ENCODE measurements at regions not wholly inside any gene's neighbourhood (a gene's known extent, or its start where the extent isn't known, plus 50 kb on each side); places are given as distances from the start of the nearest gene placed in this dataset.

- no peaks in the 10 kb centered on the region for H3K4me1 ChIP-seq
- TF ChIP-seq CTCF (IDR thresholded peaks at IDR 0.05) (no peak), POLR2AphosphoS5 (IDR thresholded peaks at IDR 0.05; ENCODE audit: insufficient read depth in 1 of 2, low read depth in 1 of 2) (no peak), POLR2A (IDR thresholded peaks at IDR 0.05) (no peak)
- intact Hi-C loops (cut with DNase I), result no loop called here
- no peaks in the 10 kb centered on the region for H3K36me3 ChIP-seq
- H3K9me3 ChIP-seq, result no peaks in the 10 kb centered on the region
- no peak overlapping the region for H3K27ac ChIP-seq
- H3K4me3 ChIP-seq, result no peak overlapping the region
- no peak for DNase-seq (ENCODE audit: extremely low spot score in 2 of 2)
- H3K27me3 ChIP-seq, result no peaks in the 10 kb centered on the region
Measured at GRCh38 chr5:118561971-118562370, 426.4 kb downstream of the DTWD2 start.

- intact Hi-C loops (cut with DNase I), result no loop called here
Measured at GRCh38 chr5:118561235-118561634, 427.1 kb downstream of the DTWD2 start.

GRCh38 chr5:118558871-118559270, 429.5 kb downstream of the DTWD2 start:
- no peak overlapping the region for H3K4me3 ChIP-seq
- intact Hi-C loops (cut with DNase I), result no loop called here

More at GRCh38 chr5:118561235-118561634, 427.1 kb downstream of the DTWD2 start:
- Histone ChIP-seq H3K27ac (no peak overlapping the region), H3K4me1 (no peaks in the 10 kb centered on the region), H3K4me3 (no peak overlapping the region), H3K36me3 (no peaks in the 10 kb centered on the region), H3K27me3 (no peaks in the 10 kb centered on the region), H3K9me3 (no peaks in the 10 kb centered on the region)
- DNase-seq (ENCODE audit: extremely low spot score in 2 of 2), result no peak
- no peak for TF ChIP-seq POLR2AphosphoS5 (IDR thresholded peaks at IDR 0.05; ENCODE audit: insufficient read depth in 1 of 2, low read depth in 1 of 2)
- no peak for TF ChIP-seq POLR2A (IDR thresholded peaks at IDR 0.05)
- no peak for TF ChIP-seq CTCF (IDR thresholded peaks at IDR 0.05)

GRCh38 chr5:118557251-118557661, 431.1 kb downstream of the DTWD2 start:
- Histone ChIP-seq H3K27me3 (no peaks in the 10 kb centered on the region), H3K4me3 (no peak overlapping the region), H3K36me3 (no peaks in the 10 kb centered on the region), H3K9me3 (no peaks in the 10 kb centered on the region), H3K4me1 (no peaks in the 10 kb centered on the region), H3K27ac (no peak overlapping the region)
- DNase-seq (ENCODE audit: extremely low spot score in 2 of 2), result no peak
- intact Hi-C loops (cut with DNase I), result no loop called here
- no peak for TF ChIP-seq POLR2AphosphoS5 (IDR thresholded peaks at IDR 0.05; ENCODE audit: insufficient read depth in 1 of 2, low read depth in 1 of 2)
- TF ChIP-seq POLR2A (IDR thresholded peaks at IDR 0.05), result no peak
- no peak for TF ChIP-seq CTCF (IDR thresholded peaks at IDR 0.05)

More at GRCh38 chr5:118558871-118559270, 429.5 kb downstream of the DTWD2 start:
- no peak overlapping the region for H3K27ac ChIP-seq
- no peaks in the 10 kb centered on the region for H3K9me3 ChIP-seq
- no peaks in the 10 kb centered on the region for H3K27me3 ChIP-seq
- TF ChIP-seq POLR2AphosphoS5 (IDR thresholded peaks at IDR 0.05; ENCODE audit: insufficient read depth in 1 of 2, low read depth in 1 of 2) (no peak), POLR2A (IDR thresholded peaks at IDR 0.05) (no peak), CTCF (IDR thresholded peaks at IDR 0.05) (no peak)
- no peaks in the 10 kb centered on the region for H3K36me3 ChIP-seq
- no peaks in the 10 kb centered on the region for H3K4me1 ChIP-seq
- no peak for DNase-seq (ENCODE audit: extremely low spot score in 2 of 2)

GRCh38 chr5:118556792-118557191, 431.6 kb downstream of the DTWD2 start:
- Histone ChIP-seq H3K27me3 (no peaks in the 10 kb centered on the region), H3K4me1 (no peaks in the 10 kb centered on the region), H3K36me3 (no peaks in the 10 kb centered on the region), H3K27ac (no peak overlapping the region), H3K4me3 (no peak overlapping the region), H3K9me3 (no peaks in the 10 kb centered on the region)
- no peak for TF ChIP-seq CTCF (IDR thresholded peaks at IDR 0.05)
- no peak for TF ChIP-seq POLR2AphosphoS5 (IDR thresholded peaks at IDR 0.05; ENCODE audit: insufficient read depth in 1 of 2, low read depth in 1 of 2)
- no peak for TF ChIP-seq POLR2A (IDR thresholded peaks at IDR 0.05)
- DNase-seq (ENCODE audit: extremely low spot score in 2 of 2), result no peak
- intact Hi-C loops (cut with DNase I), result no loop called here

All from vagina (tissue), 2 donors.